Head of caudate nucleus (tissue), 42 donors: ENCODE measurements at regions not wholly inside any gene's neighbourhood (a gene's known extent, or its start where the extent isn't known, plus 50 kb on each side); places are given as distances from the start of the nearest gene placed in this dataset.
A peak's percentile ranks its signal among the peaks of the same experiment; 100 is the strongest.
"Not testable (repeated sequence)": the region's sequence is repeated elsewhere in the genome, so short reads cannot be mapped to it uniquely, and the experiment has no call there.

Experiments
- DNase-seq, 42 donors: peaks; one replicate each; pipeline versions ENCODE4 v3.0.0 to v3.0.0-alpha.2; 2020 to 2021; ENCODE audit warnings: mixed read lengths in 7 of 42
- intact Hi-C: fragments of 100-400 bp; cut with DNase I; formaldehyde crosslinking; loops from one replicate; pipeline ENCODE4 v1.15.0; 2022

DNA sequence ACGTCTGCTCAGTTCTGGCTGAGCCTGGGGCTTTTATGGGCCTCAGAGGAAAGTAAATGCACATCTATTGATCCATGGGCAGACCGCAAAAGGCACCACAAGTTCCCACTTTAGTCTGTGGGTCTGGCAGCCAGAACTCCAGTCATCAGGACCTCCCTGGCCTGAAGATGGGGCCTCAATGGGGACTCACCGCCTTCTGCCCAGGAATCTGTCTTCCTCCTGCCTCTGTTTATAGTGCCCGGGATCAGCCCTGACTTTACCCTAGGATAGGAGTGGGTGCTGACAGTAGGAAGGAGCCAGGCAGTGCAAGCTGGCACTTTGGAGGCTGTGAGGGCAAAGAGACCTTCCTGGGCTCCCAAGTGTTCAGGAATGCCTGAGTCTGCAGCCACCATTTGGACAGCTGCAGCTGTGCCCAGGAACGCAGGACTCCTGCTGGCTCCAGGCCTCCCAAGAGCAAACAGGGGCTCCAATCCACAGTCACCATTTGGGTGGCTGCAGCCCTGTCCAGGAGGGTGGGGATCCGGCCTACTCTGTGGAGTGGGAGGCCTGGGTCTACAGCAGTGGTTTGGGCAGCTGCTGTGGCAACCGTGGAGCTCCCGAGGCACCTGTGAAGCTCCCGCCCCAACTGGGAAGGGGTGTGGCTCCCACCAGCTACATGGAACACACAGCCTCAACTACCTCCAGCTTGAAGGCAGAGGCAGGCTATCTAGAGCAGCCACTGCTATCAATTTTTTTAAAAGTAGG lies 1440.9 kb upstream of the ADGRL3 start:
- intact Hi-C loops, result no loop called here
- no peak for DNase-seq

GRCh38 chr4:59762344-59762743 lies 1437.8 kb upstream of the ADGRL3 start:
- intact Hi-C loops, result no loop called here
- DNase-seq, result no peak

DNA sequence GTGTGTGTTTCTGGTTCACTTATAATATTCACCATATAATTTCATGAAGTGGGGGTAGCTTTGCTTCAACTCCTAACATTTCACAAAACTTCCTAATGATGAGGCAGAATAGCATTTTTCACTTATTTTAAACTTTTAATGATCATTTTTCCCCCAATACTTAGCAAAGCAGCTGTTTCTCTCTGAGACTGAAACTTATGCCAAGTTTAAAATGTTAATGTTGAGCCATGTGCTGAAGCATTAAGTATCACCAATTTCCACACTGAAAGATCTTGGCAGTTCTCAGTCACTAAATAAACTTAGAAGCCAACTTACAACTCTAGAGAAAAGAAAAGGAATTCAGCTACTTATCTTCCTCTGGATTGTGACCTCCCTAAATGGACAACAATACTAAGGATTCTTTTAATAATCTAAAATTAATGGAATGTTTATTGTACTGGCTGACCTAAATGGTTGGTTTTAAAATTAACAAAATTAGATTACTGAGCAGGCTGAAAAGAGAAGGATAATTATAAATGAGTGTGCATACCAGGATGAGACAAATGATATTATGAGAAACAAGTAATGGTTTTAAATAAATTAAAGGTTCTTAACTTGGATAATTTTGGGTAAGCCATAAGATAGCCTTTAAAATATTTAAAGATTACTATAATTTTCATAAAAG lies 1429.4 kb upstream of the ADGRL3 start:
- DNase-seq, result no peak
- intact Hi-C loops, result no loop called here

GRCh38 chr4:59772641-59773139 lies 1427.4 kb upstream of the ADGRL3 start:
- no peak for DNase-seq
- intact Hi-C loops, result no loop called here

DNA sequence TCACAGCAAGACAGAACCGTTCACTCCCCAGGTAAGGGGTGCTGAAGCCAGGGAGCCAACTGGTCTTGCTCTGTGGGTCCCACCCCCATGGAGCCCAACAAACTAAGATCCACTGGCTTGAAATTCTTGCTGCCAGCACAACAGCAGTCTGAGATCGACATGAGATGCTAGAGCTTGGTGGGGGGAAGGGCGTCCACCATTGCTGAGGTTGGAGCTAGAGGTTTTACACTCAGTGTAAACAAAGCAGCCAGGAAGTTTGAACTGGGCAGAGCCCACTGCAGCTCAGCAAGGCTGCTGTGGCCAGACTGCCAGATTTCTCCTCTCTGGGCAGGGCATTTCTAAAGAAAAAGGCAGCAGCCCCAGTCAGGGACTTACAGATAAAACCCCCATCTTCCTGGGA lies 1419.9 kb upstream of the ADGRL3 start:
- DNase-seq, intact Hi-C loops: not testable (repeated sequence)

DNA sequence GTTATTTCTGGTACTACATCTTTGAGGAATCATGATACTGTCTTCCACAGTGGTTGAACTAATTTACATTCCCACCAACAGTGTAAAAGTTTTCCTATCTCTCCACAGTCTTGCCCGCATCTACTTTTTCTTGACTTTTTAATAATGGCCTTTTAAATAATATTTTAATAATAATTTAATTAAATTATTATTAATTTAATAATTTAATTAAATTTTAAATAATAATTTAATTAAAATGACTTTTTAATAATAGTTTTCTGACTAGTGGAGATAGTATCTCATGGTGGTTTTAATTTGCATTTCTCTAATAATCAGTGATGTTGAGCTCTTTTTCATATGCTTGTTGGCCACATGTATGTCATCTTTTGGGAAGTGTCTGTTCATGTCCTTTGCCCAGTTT lies 1395.0 kb upstream of the ADGRL3 start:
- intact Hi-C loops, result no loop called here
- no peak for DNase-seq

DNA sequence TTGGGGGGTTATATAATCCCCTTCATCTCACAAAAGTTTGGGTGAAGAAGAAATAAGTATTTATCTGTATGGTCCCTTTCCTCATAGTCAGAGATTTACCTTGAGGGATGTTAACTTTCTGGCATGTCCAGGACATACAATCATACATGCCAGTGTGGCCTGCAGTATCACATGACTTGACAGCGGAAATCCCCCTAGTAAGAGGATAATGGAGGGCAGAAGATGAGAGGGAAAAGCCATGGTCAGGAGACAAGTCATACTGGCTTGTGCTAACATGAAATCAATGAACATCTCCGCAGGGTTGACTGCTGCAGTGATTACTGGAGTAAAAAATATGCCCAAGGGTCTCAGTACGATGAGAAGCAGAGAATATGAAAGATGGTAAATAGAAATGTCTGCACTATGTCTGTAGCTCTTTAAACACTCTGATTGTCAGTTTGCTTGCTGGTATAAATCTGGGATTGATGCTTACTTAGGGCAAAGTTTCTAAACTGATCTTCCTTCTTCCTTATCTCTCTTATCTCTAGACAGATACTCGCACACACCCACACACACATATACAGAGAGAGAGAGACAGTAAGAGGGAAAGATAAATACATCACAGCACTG lies 1385.6 kb upstream of the ADGRL3 start:
- no peak for DNase-seq
- intact Hi-C loops, result no loop called here

- intact Hi-C loops, result no loop called here
- DNase-seq, result peak in 26 of 42 donors; percentile 2 to 59 (median 28)
Observed at GRCh38 chr4:59818656-59819055, 1381.5 kb upstream of the ADGRL3 start.

- no peak for DNase-seq
- intact Hi-C loops, result no loop called here
Observed at GRCh38 chr4:59823311-59823710, 1376.8 kb upstream of the ADGRL3 start.

GRCh38 chr4:59825104-59825503 lies 1375.0 kb upstream of the ADGRL3 start:
- intact Hi-C loops, result no loop called here
- no peak for DNase-seq

GRCh38 chr4:59831746-59832145 lies 1368.4 kb upstream of the ADGRL3 start:
- no peak for DNase-seq
- intact Hi-C loops, result no loop called here

DNA sequence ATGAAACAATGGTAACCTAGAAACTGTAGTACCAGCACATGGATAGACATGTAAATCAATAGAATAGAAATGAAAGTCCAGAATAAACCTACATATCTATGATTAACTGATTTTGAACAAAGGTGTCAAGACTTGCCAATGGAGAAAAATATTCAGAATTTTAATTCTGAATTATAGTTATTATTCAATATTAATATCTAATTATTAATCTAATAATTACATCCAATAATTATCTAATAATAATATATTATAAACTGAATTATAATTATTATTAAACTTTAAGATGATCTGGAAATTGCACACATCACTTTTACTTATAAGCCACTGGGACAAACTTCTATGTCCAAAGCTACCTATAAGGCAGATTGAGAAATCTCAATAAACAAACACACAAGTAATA lies 1365.2 kb upstream of the ADGRL3 start:
- intact Hi-C loops, result no loop called here
- DNase-seq, result no peak

DNA sequence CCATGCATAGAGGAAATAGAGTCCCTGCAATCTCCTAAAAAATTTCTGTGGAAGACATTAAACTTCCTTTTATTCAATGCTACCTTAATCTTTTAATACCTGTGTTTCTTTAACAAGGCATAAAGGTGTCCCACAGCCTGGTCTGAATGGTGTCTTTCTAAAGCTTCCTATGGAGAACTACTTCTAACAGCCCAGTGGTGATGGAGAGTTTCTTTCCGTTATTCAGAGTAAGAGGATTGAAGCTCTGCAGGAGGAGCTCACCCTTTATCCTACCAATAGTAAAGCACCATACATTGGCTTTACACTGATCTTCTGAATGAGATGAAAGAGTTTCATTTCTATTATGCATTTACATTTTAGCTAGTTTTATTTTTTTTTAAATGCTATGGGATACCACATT lies 1362.4 kb upstream of the ADGRL3 start:
- DNase-seq, result no peak
- intact Hi-C loops, result no loop called here

DNA sequence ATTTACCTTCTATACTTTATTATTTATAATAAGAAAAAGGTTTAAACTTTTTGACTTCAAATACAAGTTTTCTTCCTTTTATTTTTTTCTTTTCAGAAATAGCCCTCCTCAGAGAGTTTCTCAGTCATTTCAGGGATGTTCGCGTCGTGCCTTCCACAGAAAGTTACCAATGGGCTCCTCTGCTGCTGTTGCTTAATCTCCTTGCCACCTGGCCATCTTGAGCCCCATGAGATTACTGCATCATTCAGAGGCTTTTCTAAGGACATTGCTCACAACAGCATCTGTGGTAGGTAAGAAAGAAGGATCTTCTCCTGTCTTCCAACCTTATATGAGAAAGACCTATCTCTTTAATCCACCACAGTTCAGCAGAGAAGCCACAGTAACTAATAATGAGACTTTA lies 1361.9 kb upstream of the ADGRL3 start:
- DNase-seq, result no peak
- intact Hi-C loops, result no loop called here

DNA sequence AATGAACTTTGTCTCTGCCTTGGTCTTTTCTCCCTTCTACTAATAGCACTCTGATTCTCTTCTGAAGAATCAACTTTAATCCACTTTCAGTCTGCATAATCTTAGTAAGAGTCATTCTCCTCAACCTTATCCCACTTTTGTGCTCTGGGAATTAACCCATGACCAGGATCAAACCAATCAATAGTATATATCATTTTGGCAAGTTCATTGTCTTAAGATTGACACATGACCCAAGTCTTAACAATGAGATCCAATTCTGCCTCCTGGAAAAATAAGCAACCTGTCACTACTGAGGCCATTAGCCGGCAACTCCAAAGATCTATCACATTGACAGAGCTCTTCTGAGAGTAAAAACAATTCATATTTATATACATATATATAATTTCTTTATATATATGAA lies 1358.4 kb upstream of the ADGRL3 start:
- DNase-seq, result no peak
- intact Hi-C loops, result no loop called here

GRCh38 chr4:59848457-59848856 lies 1351.7 kb upstream of the ADGRL3 start:
- no peak for DNase-seq
- intact Hi-C loops, result no loop called here

DNA sequence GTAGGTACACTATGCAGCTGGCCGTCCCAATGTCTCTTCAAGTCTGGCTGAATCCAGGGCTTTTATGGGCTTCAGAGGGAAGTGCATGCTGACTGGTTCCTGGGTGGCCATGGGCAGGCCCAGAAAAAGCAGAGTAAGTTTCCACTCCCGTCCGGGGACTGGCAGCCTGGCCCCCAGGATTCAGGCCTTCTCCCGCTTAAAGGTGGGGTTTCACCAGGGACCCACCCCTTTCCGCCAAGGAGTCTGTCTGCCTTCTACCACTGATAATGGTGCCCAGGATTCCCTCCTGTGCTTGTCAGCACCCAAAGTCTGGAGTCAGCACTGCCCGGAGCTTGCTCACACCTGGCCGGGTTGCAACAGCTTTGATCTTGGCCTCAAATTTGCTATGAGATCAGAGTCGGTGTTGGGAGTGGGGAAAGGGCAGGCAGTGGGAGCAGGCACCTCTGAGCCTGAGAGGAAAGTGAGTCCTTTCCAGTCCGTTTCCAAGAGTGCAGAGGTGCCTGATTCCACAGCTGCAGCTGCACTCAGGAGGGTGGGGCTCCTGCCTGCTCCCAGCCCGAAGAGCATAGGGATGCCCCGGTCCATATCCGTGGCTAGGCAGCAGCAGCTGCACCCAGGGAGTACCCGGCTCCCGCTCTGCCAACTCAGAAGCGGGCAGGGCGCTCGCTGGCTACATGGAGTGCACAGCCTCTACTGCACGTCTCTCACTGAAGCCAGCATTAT lies 1344.3 kb upstream of the ADGRL3 start:
- intact Hi-C loops, result no loop called here
- peak in 1 of 42 donors; percentile 6 for DNase-seq

DNA sequence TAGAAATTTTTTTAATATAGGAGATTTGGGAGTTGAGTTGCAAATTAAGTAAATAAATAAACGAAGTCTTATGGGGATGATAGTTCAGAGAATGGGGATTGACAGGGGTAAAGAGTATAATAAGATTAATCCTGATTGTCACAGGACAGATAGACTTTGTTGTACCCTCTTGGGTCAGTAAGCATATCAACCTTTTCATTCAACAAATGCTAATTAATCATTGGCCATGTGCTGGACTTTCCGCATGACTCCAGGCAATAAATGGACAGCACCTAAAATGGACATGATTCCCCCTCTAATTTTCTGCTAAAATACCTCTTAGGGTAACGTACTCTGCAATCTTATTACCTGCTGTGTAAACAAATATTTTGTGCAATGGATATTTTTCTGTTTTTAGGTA lies 1331.1 kb upstream of the ADGRL3 start:
- no peak for DNase-seq
- intact Hi-C loops, result no loop called here

- intact Hi-C loops, result no loop called here
- peak in 1 of 42 donors; percentile 5 for DNase-seq
Observed at GRCh38 chr4:59869559-59869958, 1330.6 kb upstream of the ADGRL3 start.

DNA sequence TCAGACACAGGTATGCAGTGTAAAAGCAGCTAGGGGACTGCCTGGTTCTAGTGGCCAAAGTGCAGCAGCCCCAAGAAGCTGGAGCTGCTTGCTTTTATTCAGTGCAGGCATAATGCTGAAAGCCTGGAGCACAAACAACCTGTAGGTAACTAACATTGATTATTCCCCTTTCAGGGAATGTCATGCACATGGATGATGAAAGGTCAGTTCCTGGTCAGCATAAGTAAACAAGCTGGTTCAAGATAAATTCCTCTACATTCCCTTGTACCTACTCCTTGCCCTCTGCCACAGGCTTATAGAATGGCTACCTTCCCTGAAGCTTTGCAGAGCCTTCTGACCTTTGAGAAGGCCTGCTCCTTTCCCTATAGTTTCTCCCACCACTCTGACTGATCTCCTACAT lies 1318.5 kb upstream of the ADGRL3 start:
- intact Hi-C loops, result no loop called here
- no peak for DNase-seq
